ENCODE measurements at regions not wholly inside any gene's neighbourhood (a gene's known extent, or its start where the extent isn't known, plus 50 kb on each side); places are given as distances from the start of the nearest gene placed in this dataset.
"Not testable (repeated sequence)": the region's sequence is repeated elsewhere in the genome, so short reads cannot be mapped to it uniquely, and the experiment has no call there.

- H3K9me3 ChIP-seq; intact Hi-C loops (cut with DNase I; ENCODE audit: low total_unique reads): not testable (repeated sequence)
Observed at GRCh38 chr9:78172610-78173009, 63.3 kb upstream of the CEP78 start.

GRCh38 chr9:78171651-78172050 lies 64.2 kb upstream of the CEP78 start:
- H3K27ac ChIP-seq: no peak overlapping the region
- no peak for DNase-seq
- H3K27me3 ChIP-seq: no peaks in the 10 kb centered on the region
- no peaks in the 10 kb centered on the region for H3K36me3 ChIP-seq
- intact Hi-C loops (cut with DNase I; ENCODE audit: low total_unique reads): no loop called here
- no peaks in the 10 kb centered on the region for H3K4me1 ChIP-seq
- TF ChIP-seq, protein P1, sequence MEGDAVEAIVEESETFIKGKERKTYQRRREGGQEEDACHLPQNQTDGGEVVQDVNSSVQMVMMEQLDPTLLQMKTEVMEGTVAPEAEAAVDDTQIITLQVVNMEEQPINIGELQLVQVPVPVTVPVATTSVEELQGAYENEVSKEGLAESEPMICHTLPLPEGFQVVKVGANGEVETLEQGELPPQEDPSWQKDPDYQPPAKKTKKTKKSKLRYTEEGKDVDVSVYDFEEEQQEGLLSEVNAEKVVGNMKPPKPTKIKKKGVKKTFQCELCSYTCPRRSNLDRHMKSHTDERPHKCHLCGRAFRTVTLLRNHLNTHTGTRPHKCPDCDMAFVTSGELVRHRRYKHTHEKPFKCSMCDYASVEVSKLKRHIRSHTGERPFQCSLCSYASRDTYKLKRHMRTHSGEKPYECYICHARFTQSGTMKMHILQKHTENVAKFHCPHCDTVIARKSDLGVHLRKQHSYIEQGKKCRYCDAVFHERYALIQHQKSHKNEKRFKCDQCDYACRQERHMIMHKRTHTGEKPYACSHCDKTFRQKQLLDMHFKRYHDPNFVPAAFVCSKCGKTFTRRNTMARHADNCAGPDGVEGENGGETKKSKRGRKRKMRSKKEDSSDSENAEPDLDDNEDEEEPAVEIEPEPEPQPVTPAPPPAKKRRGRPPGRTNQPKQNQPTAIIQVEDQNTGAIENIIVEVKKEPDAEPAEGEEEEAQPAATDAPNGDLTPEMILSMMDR (IDR thresholded peaks at IDR 0.05): no peak
- no peaks in the 10 kb centered on the region for H3K9me3 ChIP-seq
- H3K4me3 ChIP-seq: no peak overlapping the region

More at GRCh38 chr9:78172610-78173009, 63.3 kb upstream of the CEP78 start:
- not testable (repeated sequence) for H3K4me3 ChIP-seq, DNase-seq, H3K4me1 ChIP-seq, H3K27me3 ChIP-seq, H3K27ac ChIP-seq, H3K36me3 ChIP-seq

GRCh38 chr9:78169125-78169524 lies 66.8 kb upstream of the CEP78 start:
- H3K9me3 ChIP-seq: no peaks in the 10 kb centered on the region
- no peak overlapping the region for H3K27ac ChIP-seq
- intact Hi-C loops (cut with DNase I; ENCODE audit: low total_unique reads): no loop called here
- H3K4me3 ChIP-seq: no peak overlapping the region
- H3K36me3 ChIP-seq: no peaks in the 10 kb centered on the region
- H3K27me3 ChIP-seq: no peaks in the 10 kb centered on the region
- H3K4me1 ChIP-seq: no peaks in the 10 kb centered on the region
- no peak for DNase-seq
- TF ChIP-seq, protein P1 (IDR thresholded peaks at IDR 0.05): no peak

DNA sequence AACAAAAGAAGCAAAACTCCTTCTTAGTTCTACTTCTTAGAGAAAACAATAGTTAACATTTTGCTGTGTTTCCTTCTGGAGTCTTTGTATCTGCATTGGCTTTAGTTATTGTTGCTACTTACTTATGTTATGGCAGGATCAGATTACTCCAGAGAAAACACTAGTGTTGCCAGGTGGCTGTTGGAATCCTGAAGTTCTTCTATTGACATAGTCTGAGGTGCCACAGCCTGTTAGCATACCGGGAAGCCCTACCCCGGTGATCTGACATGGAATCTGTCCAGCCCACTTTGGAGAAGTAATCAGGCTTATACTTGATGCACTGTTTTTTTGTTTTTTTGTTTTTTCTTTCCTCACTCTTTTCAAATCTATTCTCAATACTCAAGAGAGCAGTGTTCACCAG lies 68.5 kb upstream of the CEP78 start:
- Histone ChIP-seq H3K9me3 (no peaks in the 10 kb centered on the region), H3K27ac (no peak overlapping the region), H3K4me1 (no peaks in the 10 kb centered on the region), H3K27me3 (no peaks in the 10 kb centered on the region), H3K36me3 (no peaks in the 10 kb centered on the region), H3K4me3 (no peak overlapping the region)
- DNase-seq: no peak
- TF ChIP-seq, protein P1 (IDR thresholded peaks at IDR 0.05): no peak
- intact Hi-C loops (cut with DNase I; ENCODE audit: low total_unique reads): no loop called here

- Histone ChIP-seq H3K27ac (no peak overlapping the region), H3K9me3 (no peaks in the 10 kb centered on the region), H3K27me3 (no peaks in the 10 kb centered on the region), H3K4me1 (no peaks in the 10 kb centered on the region), H3K4me3 (no peak overlapping the region), H3K36me3 (no peaks in the 10 kb centered on the region)
- DNase-seq: no peak
- TF ChIP-seq, protein P1 (IDR thresholded peaks at IDR 0.05): no peak
- intact Hi-C loops (cut with DNase I; ENCODE audit: low total_unique reads): no loop called here
Observed at GRCh38 chr9:78163834-78164233, 72.0 kb upstream of the CEP78 start.

DNA sequence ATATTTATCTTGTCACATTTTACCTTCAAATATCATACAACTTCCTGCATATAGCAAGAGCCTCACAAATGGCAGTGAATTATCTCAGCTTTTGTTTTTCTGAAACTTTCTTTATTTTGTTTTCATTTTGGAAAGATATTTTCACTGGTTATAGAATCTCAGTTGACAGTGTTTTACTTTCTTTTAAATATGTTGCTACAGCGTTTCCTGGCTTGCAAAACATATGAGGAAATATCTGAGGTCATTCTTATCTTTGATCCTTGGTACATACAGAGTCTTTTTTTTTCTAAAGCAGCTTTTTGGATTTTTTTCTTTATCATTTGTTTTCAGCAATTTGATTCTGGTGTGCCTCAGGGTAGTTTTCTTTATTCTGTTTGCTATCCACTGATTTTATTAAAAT lies 77.6 kb upstream of the CEP78 start:
- H3K27me3 ChIP-seq: no peaks in the 10 kb centered on the region
- no peak for DNase-seq
- H3K4me3 ChIP-seq: no peak overlapping the region
- no peaks in the 10 kb centered on the region for H3K9me3 ChIP-seq
- no peaks in the 10 kb centered on the region for H3K4me1 ChIP-seq
- H3K27ac ChIP-seq: no peak overlapping the region
- no peaks in the 10 kb centered on the region for H3K36me3 ChIP-seq
- intact Hi-C loops (cut with DNase I; ENCODE audit: low total_unique reads): no loop called here
- TF ChIP-seq, protein P1 (IDR thresholded peaks at IDR 0.05): no peak

Measured in tibial artery (tissue), 4 donors.